ENCODE measurements at regions not wholly inside any gene's neighbourhood (a gene's known extent, or its start where the extent isn't known, plus 50 kb on each side); places are given as distances from the start of the nearest gene placed in this dataset.

GRCh38 chr10:3992382-3993178 is 207.6 kb upstream of the KLF6 start:
- no peak for TF ChIP-seq CTCF (IDR thresholded peaks at IDR 0.05; ENCODE audit: low read depth, low read length)
- no peak for TF ChIP-seq POLR2A (IDR thresholded peaks at IDR 0.05; ENCODE audit: extremely low read depth, insufficient read length)

All from NB4 (cell line).